ENCODE measurements at regions not wholly inside any gene's neighbourhood (a gene's known extent, or its start where the extent isn't known, plus 50 kb on each side); places are given as distances from the start of the nearest gene placed in this dataset.
"Not testable (repeated sequence)": the region's sequence is repeated elsewhere in the genome, so short reads cannot be mapped to it uniquely, and the experiment has no call there.

DNA sequence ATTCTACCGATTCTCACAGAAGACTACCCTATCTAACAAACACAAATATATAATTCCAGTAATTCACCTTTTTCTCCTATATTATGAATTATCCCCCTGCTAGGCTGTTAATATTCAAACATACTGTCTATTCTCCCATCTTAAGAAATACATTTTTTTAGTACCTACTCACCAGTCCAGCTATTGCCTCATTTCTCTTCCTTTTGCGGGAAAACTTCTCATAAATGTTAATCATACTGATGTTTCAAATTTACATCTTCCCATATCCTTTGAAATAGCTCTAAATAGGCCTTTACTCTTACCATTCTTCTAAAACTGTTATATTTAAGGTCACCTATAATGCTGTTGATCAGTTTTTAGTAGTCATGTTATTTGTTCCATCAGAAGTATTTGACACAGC lies 759.1 kb upstream of the SLIT2 start:
- H3K4me1 ChIP-seq: no peaks in the 10 kb centered on the region
- no peak for ATAC-seq
- no peaks in the 10 kb centered on the region for H3K27me3 ChIP-seq
- no peak overlapping the region for H3K4me3 ChIP-seq
- WGBS, 2 donors (ENCODE audit: low coverage in 1 of 2): 95 to 100% methylated on average over 2 of the region's 2 CpGs
- no peak overlapping the region for H3K27ac ChIP-seq
- no peak for TF ChIP-seq POLR2AphosphoS5 (IDR thresholded peaks at IDR 0.05)
- TF ChIP-seq POLR2A (IDR thresholded peaks at IDR 0.05): no peak
- no peak for TF ChIP-seq EP300 (IDR thresholded peaks at IDR 0.05)
- TF ChIP-seq, protein P1, sequence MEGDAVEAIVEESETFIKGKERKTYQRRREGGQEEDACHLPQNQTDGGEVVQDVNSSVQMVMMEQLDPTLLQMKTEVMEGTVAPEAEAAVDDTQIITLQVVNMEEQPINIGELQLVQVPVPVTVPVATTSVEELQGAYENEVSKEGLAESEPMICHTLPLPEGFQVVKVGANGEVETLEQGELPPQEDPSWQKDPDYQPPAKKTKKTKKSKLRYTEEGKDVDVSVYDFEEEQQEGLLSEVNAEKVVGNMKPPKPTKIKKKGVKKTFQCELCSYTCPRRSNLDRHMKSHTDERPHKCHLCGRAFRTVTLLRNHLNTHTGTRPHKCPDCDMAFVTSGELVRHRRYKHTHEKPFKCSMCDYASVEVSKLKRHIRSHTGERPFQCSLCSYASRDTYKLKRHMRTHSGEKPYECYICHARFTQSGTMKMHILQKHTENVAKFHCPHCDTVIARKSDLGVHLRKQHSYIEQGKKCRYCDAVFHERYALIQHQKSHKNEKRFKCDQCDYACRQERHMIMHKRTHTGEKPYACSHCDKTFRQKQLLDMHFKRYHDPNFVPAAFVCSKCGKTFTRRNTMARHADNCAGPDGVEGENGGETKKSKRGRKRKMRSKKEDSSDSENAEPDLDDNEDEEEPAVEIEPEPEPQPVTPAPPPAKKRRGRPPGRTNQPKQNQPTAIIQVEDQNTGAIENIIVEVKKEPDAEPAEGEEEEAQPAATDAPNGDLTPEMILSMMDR (IDR thresholded peaks at IDR 0.05): no peak
- H3K9me3 ChIP-seq: no peaks in the 10 kb centered on the region
- no peaks in the 10 kb centered on the region for H3K36me3 ChIP-seq

DNA sequence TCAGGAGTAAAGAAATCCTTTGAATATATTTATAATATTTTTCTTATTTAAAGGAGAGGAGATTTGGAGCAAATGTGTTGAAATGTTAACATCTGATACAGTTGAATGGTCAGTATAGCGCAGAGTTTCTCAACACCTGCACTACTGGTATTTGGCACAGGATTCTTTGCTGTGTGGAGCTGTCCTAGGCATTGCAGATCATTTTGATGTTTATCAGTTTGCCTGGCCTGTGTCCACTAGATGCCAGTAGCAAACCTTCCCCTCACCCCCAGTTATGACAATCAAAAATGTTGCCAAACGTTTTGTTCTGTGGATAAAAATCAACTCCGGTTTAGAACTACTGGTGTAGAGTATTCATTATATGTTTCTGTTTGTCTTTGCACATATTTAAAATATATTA lies 765.3 kb upstream of the SLIT2 start:
- Histone ChIP-seq H3K4me3 (no peak overlapping the region), H3K27ac (no peak overlapping the region), H3K36me3 (no peaks in the 10 kb centered on the region), H3K4me1 (no peaks in the 10 kb centered on the region), H3K27me3 (no peaks in the 10 kb centered on the region), H3K9me3 (no peaks in the 10 kb centered on the region)
- WGBS, 2 donors (ENCODE audit: low coverage in 1 of 2): 70 to 73% methylated on average over 3 of the region's 3 CpGs
- no peak for TF ChIP-seq POLR2AphosphoS5 (IDR thresholded peaks at IDR 0.05)
- no peak for ATAC-seq

DNA sequence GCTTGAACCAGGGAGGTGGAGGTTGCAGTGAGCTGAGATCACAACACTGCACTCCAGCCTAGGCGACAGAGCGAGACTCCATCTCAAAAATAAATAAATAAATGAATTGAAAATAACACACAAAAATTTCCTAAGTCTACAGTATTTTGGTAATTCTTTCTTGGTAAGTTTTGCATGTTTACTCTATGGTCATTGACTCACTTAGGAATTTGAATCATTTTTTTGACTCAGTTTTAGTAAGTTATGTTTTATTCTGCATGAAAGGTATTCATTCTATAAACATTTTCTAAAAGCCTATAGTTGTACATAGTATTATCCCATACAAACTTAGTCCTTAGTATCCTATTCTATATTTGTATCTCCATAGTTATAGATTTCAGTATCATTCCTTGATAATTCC lies 772.9 kb upstream of the SLIT2 start:
- no peaks in the 10 kb centered on the region for H3K9me3 ChIP-seq
- no peaks in the 10 kb centered on the region for H3K4me1 ChIP-seq
- no peak for ATAC-seq
- no peak overlapping the region for H3K27ac ChIP-seq
- 94 to 96% methylated on average over 2 of the region's 2 CpGs for WGBS, 2 donors (ENCODE audit: low coverage in 1 of 2)
- no peaks in the 10 kb centered on the region for H3K36me3 ChIP-seq
- H3K27me3 ChIP-seq: no peaks in the 10 kb centered on the region
- TF ChIP-seq POLR2A (IDR thresholded peaks at IDR 0.05): no peak
- no peak for TF ChIP-seq POLR2AphosphoS5 (IDR thresholded peaks at IDR 0.05)
- no peak for TF ChIP-seq EP300 (IDR thresholded peaks at IDR 0.05)
- TF ChIP-seq, protein P1 (IDR thresholded peaks at IDR 0.05): no peak
- H3K4me3 ChIP-seq: no peak overlapping the region

DNA sequence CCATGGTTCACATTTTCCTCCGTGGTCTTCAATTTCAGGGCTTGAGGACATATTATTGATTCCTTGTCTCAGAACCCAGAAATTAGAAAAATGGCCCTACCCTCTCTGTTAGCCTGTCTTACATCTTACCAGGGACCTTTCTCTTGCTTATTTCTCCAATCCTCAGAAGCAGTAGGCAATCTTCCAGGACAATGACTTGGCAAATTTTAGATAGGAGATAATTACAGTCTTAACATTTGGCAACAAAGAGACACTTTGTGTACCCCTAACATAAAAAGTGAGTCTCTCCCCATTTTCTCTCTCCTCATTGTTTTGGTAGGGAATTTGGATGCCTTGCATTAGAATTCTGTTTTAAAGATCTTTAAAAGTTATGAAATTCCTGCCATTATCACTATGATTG lies 778.1 kb upstream of the SLIT2 start:
- no peak for TF ChIP-seq EP300 (IDR thresholded peaks at IDR 0.05)
- WGBS, 2 donors (ENCODE audit: low coverage in 1 of 2): 80% methylated on average over 1 of the region's 1 CpG
- H3K9me3 ChIP-seq: no peaks in the 10 kb centered on the region
- no peak overlapping the region for H3K4me3 ChIP-seq
- no peak overlapping the region for H3K27ac ChIP-seq
- H3K4me1 ChIP-seq: no peaks in the 10 kb centered on the region
- H3K36me3 ChIP-seq: no peaks in the 10 kb centered on the region
- no peaks in the 10 kb centered on the region for H3K27me3 ChIP-seq
- ATAC-seq: no peak

DNA sequence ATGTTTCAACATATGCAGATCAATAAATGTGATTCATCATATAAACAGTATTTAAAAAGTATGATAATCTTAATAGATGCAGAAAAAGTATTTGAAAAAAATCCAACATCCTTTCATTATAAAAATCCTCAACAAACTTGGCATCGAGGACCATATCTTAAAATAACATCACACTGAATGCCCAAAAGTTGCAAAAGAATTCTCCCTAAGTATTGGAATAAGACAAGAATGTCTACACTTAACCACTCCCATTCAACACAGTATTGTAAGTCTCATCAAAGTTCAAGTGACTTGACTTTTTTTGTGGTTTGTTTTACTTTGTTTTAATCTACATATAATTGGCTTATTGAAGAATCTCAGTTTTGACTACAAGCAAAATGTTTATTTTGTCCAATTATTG lies 779.0 kb upstream of the SLIT2 start:
- Histone ChIP-seq H3K4me1 (no peaks in the 10 kb centered on the region), H3K9me3 (no peaks in the 10 kb centered on the region), H3K36me3 (no peaks in the 10 kb centered on the region), H3K27me3 (no peaks in the 10 kb centered on the region), H3K27ac (no peak overlapping the region), H3K4me3 (no peak overlapping the region)
- 35 to 40% methylated on average over 1 of the region's 1 CpG for WGBS, 2 donors (ENCODE audit: low coverage in 1 of 2)
- TF ChIP-seq EP300 (IDR thresholded peaks at IDR 0.05): no peak
- TF ChIP-seq POLR2AphosphoS5 (IDR thresholded peaks at IDR 0.05): no peak
- no peak for TF ChIP-seq POLR2A (IDR thresholded peaks at IDR 0.05)
- TF ChIP-seq, protein P1 (IDR thresholded peaks at IDR 0.05): no peak
- no peak for ATAC-seq

DNA sequence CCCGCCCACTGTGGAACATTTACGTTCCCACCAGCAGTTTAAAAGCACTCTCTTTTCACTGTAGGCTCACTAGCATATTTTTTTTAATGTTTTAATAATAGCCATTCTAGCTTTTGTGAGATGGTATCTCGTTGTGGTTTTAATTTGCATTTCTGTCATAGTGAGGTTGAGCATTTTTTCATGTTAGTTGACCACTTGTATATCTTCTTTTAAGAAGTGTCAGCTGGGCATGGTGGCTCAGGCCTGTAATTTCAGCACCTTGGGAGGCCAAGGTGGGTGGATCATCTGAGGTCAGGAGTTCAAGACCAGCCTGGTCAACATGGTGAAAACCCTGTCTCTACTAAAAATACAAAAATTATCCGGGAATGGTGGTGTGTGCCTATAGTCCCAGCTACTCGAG lies 781.7 kb upstream of the SLIT2 start:
- not testable (repeated sequence) for ATAC-seq, H3K4me3 ChIP-seq, H3K4me1 ChIP-seq, H3K9me3 ChIP-seq, H3K27ac ChIP-seq, H3K36me3 ChIP-seq, H3K27me3 ChIP-seq
- WGBS, 2 donors (ENCODE audit: low coverage in 1 of 2): 93 to 96% methylated on average over 3 to 5 of the region's 5 CpGs

DNA sequence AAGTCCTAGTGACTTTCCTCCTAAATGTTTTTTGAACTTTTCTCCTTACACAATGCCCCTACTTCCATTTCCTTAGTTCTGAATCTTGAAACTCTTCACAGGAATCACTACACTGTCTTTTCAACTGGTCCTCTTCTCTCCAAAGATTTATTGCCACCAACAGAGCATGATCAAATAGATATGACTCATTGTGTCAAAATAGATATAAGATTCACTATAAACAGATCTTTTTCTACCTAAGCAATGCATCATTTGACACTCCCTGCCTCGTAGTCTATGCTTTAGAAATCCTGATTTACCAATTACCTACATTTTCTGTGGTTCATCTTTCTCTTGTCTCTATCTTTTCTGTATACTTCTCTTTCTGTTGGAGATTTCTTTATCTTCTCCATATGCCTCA lies 789.6 kb upstream of the SLIT2 start:
- Histone ChIP-seq H3K4me3 (no peak overlapping the region), H3K4me1 (no peaks in the 10 kb centered on the region), H3K27me3 (no peaks in the 10 kb centered on the region), H3K27ac (no peak overlapping the region), H3K36me3 (no peaks in the 10 kb centered on the region), H3K9me3 (no peaks in the 10 kb centered on the region)
- WGBS, 2 donors (ENCODE audit: low coverage in 1 of 2): 75 to 90% methylated on average over 1 of the region's 1 CpG
- TF ChIP-seq, protein P1 (IDR thresholded peaks at IDR 0.05): no peak
- no peak for ATAC-seq
